ENCODE measurements at regions not wholly inside any gene's neighbourhood (a gene's known extent, or its start where the extent isn't known, plus 50 kb on each side); places are given as distances from the start of the nearest gene placed in this dataset.

- Histone ChIP-seq H3K9me3 (ENCODE audit: low read length) (no peaks in the 10 kb centered on the region), H3F3A (ENCODE audit: low read length, unreplicated experiment) (no peaks in the 10 kb centered on the region), H3K9ac (ENCODE audit: low read length) (no peak overlapping the region), H3K27me3 (ENCODE audit: low read length) (peaks cover 65% of the 10 kb centered on the region), H3K4me3 (ENCODE audit: low read length) (no peak overlapping the region), H3K36me3 (ENCODE audit: low read depth, low read length) (no peaks in the 10 kb centered on the region), H3K27ac (ENCODE audit: low read length) (no peak overlapping the region), H3K4me1 (ENCODE audit: insufficient read depth, low read length) (no peaks in the 10 kb centered on the region), H3K9me2 (replicated peaks; ENCODE audit: low read length) (no peaks in the 10 kb centered on the region), H3K4me2 (ENCODE audit: low read length) (no peak overlapping the region), H4K20me1 (ENCODE audit: low read length) (no peaks in the 10 kb centered on the region), H3K79me2 (ENCODE audit: low read length) (no peaks in the 10 kb centered on the region), H2AFZ (ENCODE audit: low read length) (no peak overlapping the region)
- intact Hi-C loops (cut with micrococcal nuclease), result no loop called here
- peak; percentile 32 for DNase-seq
- peak; percentile 37; the same call in 1 of the 2 replicates for ATAC-seq
- POLR2A ChIA-PET (ENCODE audit: unreplicated experiment), result no interaction called here
- CTCF ChIA-PET, result interaction anchor here (0.6 kb wide), 1 partner anchor 367 kb away, joined by 7 read pairs; no protein-coding TSS in a partner anchor
- TF ChIP-seq CTCF (conservative IDR thresholded peaks at IDR 0.05; ENCODE audit: low read depth, low read length), result no peak
- TF ChIP-seq EZH2phosphoT487 (IDR thresholded peaks at IDR 0.05; ENCODE audit: borderline replicate concordance, low read length), result no peak
- no TSS peak for BruUV-seq (replicated peaks)
These were observed 56.7 kb upstream of the ZNF236 start for GRCh38 chr18:76765649-76766048.

GRCh38 chr18:76764291-76764901 lies 58.0 kb upstream of the ZNF236 start:
- Histone ChIP-seq H3K9ac (ENCODE audit: low read length) (no peak overlapping the region), H3K27me3 (ENCODE audit: low read length) (peaks cover 52% of the 10 kb centered on the region), H3K4me1 (ENCODE audit: insufficient read depth, low read length) (no peaks in the 10 kb centered on the region), H3K4me3 (ENCODE audit: low read length) (no peak overlapping the region), H3K27ac (ENCODE audit: low read length) (no peak overlapping the region), H3K9me2 (replicated peaks; ENCODE audit: low read length) (no peaks in the 10 kb centered on the region), H3K36me3 (ENCODE audit: low read depth, low read length) (no peaks in the 10 kb centered on the region), H3K4me2 (ENCODE audit: low read length) (no peak overlapping the region), H4K20me1 (ENCODE audit: low read length) (no peaks in the 10 kb centered on the region), H2AFZ (ENCODE audit: low read length) (no peak overlapping the region), H3K9me3 (ENCODE audit: low read length) (no peaks in the 10 kb centered on the region), H3F3A (ENCODE audit: low read length, unreplicated experiment) (no peaks in the 10 kb centered on the region), H3K79me2 (ENCODE audit: low read length) (no peaks in the 10 kb centered on the region)
- no TSS peak for BruUV-seq (replicated peaks)
- CTCF ChIA-PET, result no interaction called here
- no peak for TF ChIP-seq CTCF (conservative IDR thresholded peaks at IDR 0.05; ENCODE audit: low read depth, low read length)
- TF ChIP-seq EZH2 (IDR thresholded peaks at IDR 0.05; ENCODE audit: low read length, unreplicated experiment), result no peak
- TF ChIP-seq EZH2phosphoT487 (IDR thresholded peaks at IDR 0.05; ENCODE audit: borderline replicate concordance, low read length), result no peak
- DNase-seq (no peak), ATAC-seq (no peak)
- intact Hi-C loops (cut with micrococcal nuclease), result no loop called here
- POLR2A ChIA-PET (ENCODE audit: unreplicated experiment), result no interaction called here

- TF ChIP-seq CTCF (conservative IDR thresholded peaks at IDR 0.05; ENCODE audit: low read depth, low read length) (no peak), EZH2phosphoT487 (IDR thresholded peaks at IDR 0.05; ENCODE audit: borderline replicate concordance, low read length) (no peak), EZH2 (IDR thresholded peaks at IDR 0.05; ENCODE audit: low read length, unreplicated experiment) (no peak)
- ATAC-seq, result no peak
- H3K9me2 ChIP-seq (replicated peaks; ENCODE audit: low read length), result no peaks in the 10 kb centered on the region
- H3K4me2 ChIP-seq (ENCODE audit: low read length), result no peak overlapping the region
- no peak overlapping the region for H2AFZ ChIP-seq (ENCODE audit: low read length)
- no peak overlapping the region for H3K9ac ChIP-seq (ENCODE audit: low read length)
- no TSS peak for BruUV-seq (replicated peaks)
- peaks cover 25% of the 10 kb centered on the region for H3K27me3 ChIP-seq (ENCODE audit: low read length)
- no peaks in the 10 kb centered on the region for H3F3A ChIP-seq (ENCODE audit: low read length, unreplicated experiment)
- H4K20me1 ChIP-seq (ENCODE audit: low read length), result no peaks in the 10 kb centered on the region
- H3K36me3 ChIP-seq (ENCODE audit: low read depth, low read length), result no peaks in the 10 kb centered on the region
- CTCF ChIA-PET, result no interaction called here
- no peaks in the 10 kb centered on the region for H3K79me2 ChIP-seq (ENCODE audit: low read length)
- H3K4me3 ChIP-seq (ENCODE audit: low read length), result no peak overlapping the region
- H3K27ac ChIP-seq (ENCODE audit: low read length), result no peak overlapping the region
- POLR2A ChIA-PET (ENCODE audit: unreplicated experiment), result no interaction called here
- H3K4me1 ChIP-seq (ENCODE audit: insufficient read depth, low read length), result no peaks in the 10 kb centered on the region
- intact Hi-C loops (cut with micrococcal nuclease), result no loop called here
- no peaks in the 10 kb centered on the region for H3K9me3 ChIP-seq (ENCODE audit: low read length)
- no peak for DNase-seq
These were observed 63.3 kb upstream of the ZNF236 start for GRCh38 chr18:76759056-76759455.
